H9 (cell line): ENCODE measurements at regions not wholly inside any gene's neighbourhood (a gene's known extent, or its start where the extent isn't known, plus 50 kb on each side); places are given as distances from the start of the nearest gene placed in this dataset.

Experiments used
- DNase-seq: peaks from one replicate; pipeline ENCODE4 v3.0.0-alpha.2; 2017
- H2AFZ ChIP-seq: one replicate; pipeline ENCODE4 v1.6.1; 2013; ENCODE audit warnings: mild to moderate bottlenecking, low read length, control low read depth, moderate library complexity
- H2AK5ac ChIP-seq: 2 replicates; pipeline ENCODE4 v1.6.1; 2013; ENCODE audit warnings: low read length, control low read depth, mixed read lengths; ENCODE audit not compliant: insufficient read length
- H2BK120ac ChIP-seq: one replicate; pipeline ENCODE4 v1.6.1; 2013; ENCODE audit warnings: low read depth, mild to moderate bottlenecking, low read length, control low read depth, inconsistent platforms; ENCODE audit not compliant: poor library complexity, severe bottlenecking
- H2BK12ac ChIP-seq: 2 replicates; pipeline ENCODE4 v1.6.1; 2013; ENCODE audit warnings: low read length, control low read depth, mixed read lengths, low read depth; ENCODE audit not compliant: insufficient read length
- H2BK15ac ChIP-seq: 2 replicates; pipeline ENCODE4 v1.6.1; 2013; ENCODE audit warnings: low read depth, low read length, control low read depth
- H2BK20ac ChIP-seq: one replicate; pipeline ENCODE4 v1.6.1; 2013; ENCODE audit warnings: low read depth, mild to moderate bottlenecking, low read length, control low read depth, inconsistent platforms; ENCODE audit not compliant: poor library complexity, severe bottlenecking
- H2BK5ac ChIP-seq: 2 replicates; pipeline ENCODE4 v1.6.1; 2013; ENCODE audit warnings: low read length, control low read depth, mixed read lengths; ENCODE audit not compliant: insufficient read length
- H3K14ac ChIP-seq: 2 replicates; pipeline ENCODE4 v1.6.1; 2013; ENCODE audit warnings: low read length, control low read depth; ENCODE audit not compliant: insufficient read depth
- H3K18ac ChIP-seq: 2 replicates; pipeline ENCODE4 v1.6.1; 2013; ENCODE audit warnings: low read depth, mild to moderate bottlenecking, mixed read lengths, low read length, control low read depth; ENCODE audit not compliant: insufficient read length
- H3K23ac ChIP-seq: 2 replicates; pipeline ENCODE4 v1.6.1; 2013; ENCODE audit warnings: low read length, control low read depth, mixed read lengths, low read depth; ENCODE audit not compliant: insufficient read length
- H3K23me2 ChIP-seq: 2 replicates; pipeline ENCODE4 v1.6.1; 2013; ENCODE audit warnings: low read depth, mild to moderate bottlenecking, mixed read lengths, low read length, control low read depth; ENCODE audit not compliant: insufficient read length, poor library complexity, severe bottlenecking
- H3K27ac ChIP-seq: 2 replicates; pipeline ENCODE4 v1.5.1; 2013; ENCODE audit warnings: low read length, control low read depth, mixed read lengths, low read depth; ENCODE audit not compliant: insufficient read length
- H3K27me3 ChIP-seq: 2 replicates; pipeline ENCODE4 v1.6.1; 2013; ENCODE audit warnings: low read length, control low read depth, inconsistent platforms; ENCODE audit not compliant: insufficient read depth
- H3K4ac ChIP-seq: 2 replicates; pipeline ENCODE4 v1.6.1; 2013; ENCODE audit warnings: low read depth, mild to moderate bottlenecking, control low read depth, inconsistent platforms, low read length, moderate library complexity
- H3K4me1 ChIP-seq: 2 replicates; pipeline ENCODE4 v1.6.1; 2013; ENCODE audit warnings: low read length, control low read depth, inconsistent platforms; ENCODE audit not compliant: insufficient read depth
- H3K4me2 ChIP-seq: 2 replicates; pipeline ENCODE4 v1.6.1; 2013; ENCODE audit warnings: low read length, control low read depth, mixed read lengths; ENCODE audit not compliant: insufficient read length, insufficient read depth
- H3K56ac ChIP-seq: 2 replicates; pipeline ENCODE4 v1.6.1; 2013; ENCODE audit warnings: low read depth, mild to moderate bottlenecking, mixed read lengths, low read length, control low read depth; ENCODE audit not compliant: insufficient read length
- H3K79me1 ChIP-seq: 2 replicates; pipeline ENCODE4 v1.6.1; 2013; ENCODE audit warnings: low read depth, mild to moderate bottlenecking, moderate library complexity, low read length, control low read depth, inconsistent platforms; ENCODE audit not compliant: insufficient read depth, poor library complexity, severe bottlenecking
- H3K79me2 ChIP-seq: 2 replicates; pipeline ENCODE4 v1.6.1; 2013; ENCODE audit warnings: low read length, control low read depth, inconsistent platforms; ENCODE audit not compliant: insufficient read depth
- H3K9ac ChIP-seq: 2 replicates; pipeline ENCODE4 v1.6.1; 2013; ENCODE audit warnings: low read length, control low read depth, mixed read lengths; ENCODE audit not compliant: insufficient read length; ENCODE audit errors: extremely low read depth
- H3K9me3 ChIP-seq: one replicate; pipeline ENCODE4 v1.6.1; 2013; ENCODE audit warnings: low read depth, low read length, inconsistent platforms; ENCODE audit not compliant: control insufficient read depth
- H3T11ph ChIP-seq: one replicate; pipeline ENCODE4 v1.6.1; 2013; ENCODE audit warnings: mild to moderate bottlenecking, low read length, control low read depth, inconsistent platforms
- H4K20me1 ChIP-seq: one replicate; pipeline ENCODE4 v1.6.1; 2013; ENCODE audit not compliant: control insufficient read depth, insufficient read length, insufficient read depth
- H4K5ac ChIP-seq: 2 replicates; pipeline ENCODE4 v1.6.1; 2013; ENCODE audit warnings: low read depth, mild to moderate bottlenecking, mixed read lengths, low read length, control low read depth; ENCODE audit not compliant: insufficient read length
- H4K8ac ChIP-seq: replicated peaks from 2 replicates; pipeline ENCODE4 v1.6.1; 2013; ENCODE audit warnings: low read length, control low read depth, mixed read lengths, low read depth; ENCODE audit not compliant: insufficient read length
- H4K91ac ChIP-seq: 2 replicates; pipeline ENCODE4 v1.6.1; 2013; ENCODE audit warnings: low read depth, mild to moderate bottlenecking, moderate library complexity, mixed read lengths, low read length, control low read depth; ENCODE audit not compliant: insufficient read length
- H3K27ac Mint-ChIP-seq, 3 experiments: 2 replicates in 2 of 3; 3 replicates in 1 of 3; pipeline ENCODE4 v1.8.0; 2020 to 2021; ENCODE audit warnings: mixed read lengths in 3 of 3, mild to moderate bottlenecking in 1 of 3, moderate library complexity in 1 of 3
- H3K27me3 Mint-ChIP-seq: 2 replicates; pipeline ENCODE4 v1.8.0; 2021; ENCODE audit warnings: low read depth, mild to moderate bottlenecking, moderate library complexity, mixed read lengths
- H3K36me3 Mint-ChIP-seq, 3 experiments: 2 replicates in 2 of 3; 3 replicates in 1 of 3; pipeline ENCODE4 v1.8.0; 2020 to 2021; ENCODE audit warnings: low read depth in 3 of 3, mixed read lengths in 3 of 3; ENCODE audit not compliant: insufficient read depth in 1 of 3
- H3K4me1 Mint-ChIP-seq, 2 experiments: 2 replicates each; pipeline ENCODE4 v1.8.0; 2020; ENCODE audit warnings: mixed read lengths in 2 of 2
- H3K4me3 Mint-ChIP-seq, 2 experiments: 2 replicates in 1 of 2; 3 replicates in 1 of 2; pipeline ENCODE4 v1.8.0; 2020 to 2021; ENCODE audit warnings: mild to moderate bottlenecking in 2 of 2, mixed read lengths in 2 of 2, moderate library complexity in 1 of 2
- H3K9me3 Mint-ChIP-seq, 2 experiments: 2 replicates in 1 of 2; 3 replicates in 1 of 2; pipeline ENCODE4 v1.8.0; 2020; ENCODE audit warnings: mild to moderate bottlenecking in 2 of 2, mixed read lengths in 2 of 2, moderate library complexity in 1 of 2
- WGBS: extraction: QIAGEN DNeasy Blood & Tissue Kit; methylation state at CpG from one replicate; pipeline ENCODE4 v1.1.7; 2013; ENCODE audit warnings: missing lambda C conversion rate, low lambda C conversion rate, mixed read lengths; ENCODE audit not compliant: insufficient read length; ENCODE audit errors: extremely low coverage; 5-methylcytosine and 5-hydroxymethylcytosine counted together
- TF ChIP-seq, protein P1 (sequence below): fragments of 200-600 bp; sonication (generic); conservative IDR thresholded peaks from 3 replicates; pipeline ENCODE4 v1.8.0; 2021; ENCODE audit warnings: antibody characterized with exemption, mild to moderate bottlenecking

DNA sequence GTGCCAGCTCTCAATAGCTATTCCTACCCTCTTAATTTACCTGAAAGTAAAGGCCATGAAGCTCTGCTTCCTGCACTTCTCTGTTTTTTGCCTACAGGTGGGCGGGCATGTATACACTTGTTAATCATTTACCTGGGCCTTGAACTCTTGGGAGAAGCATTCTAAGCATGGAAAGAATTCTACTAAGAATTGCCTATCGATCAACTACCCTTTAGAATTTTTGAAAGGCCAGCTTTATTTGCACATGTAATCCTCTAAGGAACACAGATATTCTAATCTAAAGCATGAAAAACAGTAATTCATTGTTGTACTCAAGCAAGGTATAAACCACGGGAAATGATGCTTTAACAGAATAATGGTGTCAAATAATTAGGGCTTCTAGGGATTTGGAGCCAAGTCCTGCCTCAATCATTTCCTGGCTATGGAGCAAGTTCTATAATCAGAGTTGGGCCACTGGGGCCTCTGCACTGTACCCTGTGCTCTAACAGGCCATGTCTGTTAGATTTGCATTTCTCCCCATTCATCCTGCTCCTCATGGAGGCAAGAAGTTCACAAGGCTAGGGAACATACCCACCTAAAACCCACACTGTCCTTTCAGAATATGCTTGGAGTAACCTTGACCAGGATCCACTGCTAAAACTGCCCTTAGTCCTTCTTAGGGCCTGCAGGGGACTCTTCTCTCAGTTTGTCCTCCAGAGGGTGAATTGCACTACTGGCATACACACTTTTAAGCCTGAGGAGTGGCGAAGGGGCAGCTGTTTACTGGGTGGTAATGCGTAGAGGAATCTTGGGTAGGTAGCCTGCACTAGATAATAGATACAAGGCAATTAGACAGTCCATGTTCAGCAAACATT, 276.4 kb upstream of the JAG1 start:
- Mint-ChIP-seq H3K4me1 (peaks cover 15 to 34% of the 10 kb centered on the region in 2 experiments), H3K36me3 (no peaks in the 10 kb centered on the region), H3K4me3 (no peak overlapping the region), H3K27ac (no peak overlapping the region; a peak in 1 of 7 replicates), H3K27me3 (no peaks in the 10 kb centered on the region), H3K9me3 (no peaks in the 10 kb centered on the region)
- no peak for DNase-seq
- Histone ChIP-seq H3K9ac (no peak overlapping the region), H3K79me2 (no peaks in the 10 kb centered on the region), H3K27ac (no peak overlapping the region), H2BK20ac (no peak overlapping the region), H2BK12ac (no peak overlapping the region), H3K4me1 (peaks cover 3% of the 10 kb centered on the region; the same call in 1 of the 2 replicates), H2BK120ac (no peak overlapping the region), H4K91ac (no peak overlapping the region), H3K4me2 (no peak overlapping the region), H2AK5ac (no peak overlapping the region), H4K5ac (no peak overlapping the region), H2BK5ac (no peak overlapping the region), H3K23ac (no peak overlapping the region), H3K9me3 (no peaks in the 10 kb centered on the region), H3K56ac (no peak overlapping the region), H3K18ac (no peak overlapping the region), H2AFZ (no peak overlapping the region), H3K14ac (no peak overlapping the region), H2BK15ac (no peak overlapping the region), H3T11ph (no peak overlapping the region), H3K79me1 (no peaks in the 10 kb centered on the region), H3K27me3 (no peaks in the 10 kb centered on the region), H4K8ac (no peak overlapping the region), H3K23me2 (no peaks in the 10 kb centered on the region), H4K20me1 (no peaks in the 10 kb centered on the region), H3K4ac (no peak overlapping the region)
- TF ChIP-seq, protein P1, sequence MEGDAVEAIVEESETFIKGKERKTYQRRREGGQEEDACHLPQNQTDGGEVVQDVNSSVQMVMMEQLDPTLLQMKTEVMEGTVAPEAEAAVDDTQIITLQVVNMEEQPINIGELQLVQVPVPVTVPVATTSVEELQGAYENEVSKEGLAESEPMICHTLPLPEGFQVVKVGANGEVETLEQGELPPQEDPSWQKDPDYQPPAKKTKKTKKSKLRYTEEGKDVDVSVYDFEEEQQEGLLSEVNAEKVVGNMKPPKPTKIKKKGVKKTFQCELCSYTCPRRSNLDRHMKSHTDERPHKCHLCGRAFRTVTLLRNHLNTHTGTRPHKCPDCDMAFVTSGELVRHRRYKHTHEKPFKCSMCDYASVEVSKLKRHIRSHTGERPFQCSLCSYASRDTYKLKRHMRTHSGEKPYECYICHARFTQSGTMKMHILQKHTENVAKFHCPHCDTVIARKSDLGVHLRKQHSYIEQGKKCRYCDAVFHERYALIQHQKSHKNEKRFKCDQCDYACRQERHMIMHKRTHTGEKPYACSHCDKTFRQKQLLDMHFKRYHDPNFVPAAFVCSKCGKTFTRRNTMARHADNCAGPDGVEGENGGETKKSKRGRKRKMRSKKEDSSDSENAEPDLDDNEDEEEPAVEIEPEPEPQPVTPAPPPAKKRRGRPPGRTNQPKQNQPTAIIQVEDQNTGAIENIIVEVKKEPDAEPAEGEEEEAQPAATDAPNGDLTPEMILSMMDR: no peak
- WGBS: no CpG with 5 or more reads among the region's 5 CpGs
